HFFc6 (cell line): ENCODE measurements at regions not wholly inside any gene's neighbourhood (a gene's known extent, or its start where the extent isn't known, plus 50 kb on each side); places are given as distances from the start of the nearest gene placed in this dataset.

ENCODE experiments used
- DNase-seq: peaks from one replicate; pipeline ENCODE4 v3.0.0-alpha.2; 2018
- H3K27ac Mint-ChIP-seq: 2 replicates; pipeline ENCODE4 v1.8.0; 2020; ENCODE audit warnings: mild to moderate bottlenecking, mixed read lengths
- H3K27me3 Mint-ChIP-seq: 2 replicates; pipeline ENCODE4 v1.8.0; 2021; ENCODE audit warnings: mild to moderate bottlenecking, moderate library complexity, mixed read lengths; ENCODE audit not compliant: insufficient read depth
- H3K36me3 Mint-ChIP-seq: 2 replicates; pipeline ENCODE4 v1.8.0; 2021; ENCODE audit warnings: low read depth, mixed read lengths
- H3K4me1 Mint-ChIP-seq: 2 replicates; pipeline ENCODE4 v1.8.0; 2020; ENCODE audit warnings: low read depth, mixed read lengths
- H3K4me3 Mint-ChIP-seq: 2 replicates; pipeline ENCODE4 v1.8.0; 2020; ENCODE audit warnings: mild to moderate bottlenecking, moderate library complexity, mixed read lengths
- H3K9me3 Mint-ChIP-seq: 2 replicates; pipeline ENCODE4 v1.8.0; 2020; ENCODE audit warnings: mild to moderate bottlenecking, mixed read lengths
- TF ChIP-seq, protein P1 (sequence below): fragments of 200-600 bp; sonication (generic); IDR thresholded peaks from 2 replicates; pipeline ENCODE4 v1.5.0; 2021; ENCODE audit warnings: antibody characterized with exemption, mild to moderate bottlenecking

DNA sequence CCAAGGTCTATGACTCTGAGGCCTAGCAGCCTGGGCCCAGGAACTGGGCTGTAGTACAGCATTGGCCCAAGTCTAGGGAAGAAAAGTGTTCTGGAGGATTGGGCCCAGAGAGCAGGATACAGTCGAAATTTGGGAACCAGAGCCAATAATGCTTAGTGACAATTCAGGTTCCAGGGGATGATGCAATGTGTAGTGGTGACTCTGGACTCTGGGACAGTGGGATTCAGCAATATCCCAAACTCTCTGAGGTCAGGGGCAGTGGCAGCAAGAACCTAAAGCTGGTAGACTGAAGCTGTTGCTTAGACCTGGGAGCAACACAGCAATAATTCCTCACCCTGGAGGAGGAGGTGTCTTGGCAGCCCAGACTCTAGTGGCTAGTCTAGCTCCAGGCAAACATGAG, 545.5 kb upstream of the ARGLU1 start:
- no peak for DNase-seq
- TF ChIP-seq, protein P1, sequence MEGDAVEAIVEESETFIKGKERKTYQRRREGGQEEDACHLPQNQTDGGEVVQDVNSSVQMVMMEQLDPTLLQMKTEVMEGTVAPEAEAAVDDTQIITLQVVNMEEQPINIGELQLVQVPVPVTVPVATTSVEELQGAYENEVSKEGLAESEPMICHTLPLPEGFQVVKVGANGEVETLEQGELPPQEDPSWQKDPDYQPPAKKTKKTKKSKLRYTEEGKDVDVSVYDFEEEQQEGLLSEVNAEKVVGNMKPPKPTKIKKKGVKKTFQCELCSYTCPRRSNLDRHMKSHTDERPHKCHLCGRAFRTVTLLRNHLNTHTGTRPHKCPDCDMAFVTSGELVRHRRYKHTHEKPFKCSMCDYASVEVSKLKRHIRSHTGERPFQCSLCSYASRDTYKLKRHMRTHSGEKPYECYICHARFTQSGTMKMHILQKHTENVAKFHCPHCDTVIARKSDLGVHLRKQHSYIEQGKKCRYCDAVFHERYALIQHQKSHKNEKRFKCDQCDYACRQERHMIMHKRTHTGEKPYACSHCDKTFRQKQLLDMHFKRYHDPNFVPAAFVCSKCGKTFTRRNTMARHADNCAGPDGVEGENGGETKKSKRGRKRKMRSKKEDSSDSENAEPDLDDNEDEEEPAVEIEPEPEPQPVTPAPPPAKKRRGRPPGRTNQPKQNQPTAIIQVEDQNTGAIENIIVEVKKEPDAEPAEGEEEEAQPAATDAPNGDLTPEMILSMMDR: no peak
- H3K4me1 Mint-ChIP-seq: peaks cover 15% of the 10 kb centered on the region; the same call in 1 of the 2 replicates
- peaks cover 25% of the 10 kb centered on the region for H3K9me3 Mint-ChIP-seq
- H3K27ac Mint-ChIP-seq: no peak overlapping the region
- H3K4me3 Mint-ChIP-seq: no peak overlapping the region
- H3K36me3 Mint-ChIP-seq: peaks cover 9% of the 10 kb centered on the region
- no peaks in the 10 kb centered on the region; the same call in 1 of the 2 replicates for H3K27me3 Mint-ChIP-seq

DNA sequence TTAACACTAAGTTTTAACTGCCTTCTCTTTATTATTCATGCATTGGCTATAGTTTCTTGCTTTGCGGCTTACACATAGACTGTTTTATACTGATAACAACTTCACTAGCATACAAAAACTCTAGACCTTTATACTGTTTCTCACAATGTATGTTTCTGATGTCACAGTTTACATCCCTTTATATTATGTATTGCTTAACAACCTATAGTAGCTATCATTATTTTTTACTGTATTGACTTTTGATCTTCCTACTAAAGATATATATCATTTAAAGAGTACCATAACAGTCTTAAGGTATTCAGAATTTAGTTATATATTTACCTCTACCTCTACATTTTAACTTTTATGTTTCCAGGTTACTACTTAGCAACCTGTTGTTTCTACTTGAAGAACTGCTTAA, 543.3 kb upstream of the ARGLU1 start:
- Mint-ChIP-seq H3K36me3 (peaks cover 9% of the 10 kb centered on the region), H3K9me3 (peaks cover 27% of the 10 kb centered on the region), H3K4me3 (no peak overlapping the region), H3K27me3 (no peaks in the 10 kb centered on the region; the same call in 1 of the 2 replicates), H3K27ac (no peak overlapping the region), H3K4me1 (no peaks in the 10 kb centered on the region)
- TF ChIP-seq, protein P1: no peak
- DNase-seq: no peak

DNA sequence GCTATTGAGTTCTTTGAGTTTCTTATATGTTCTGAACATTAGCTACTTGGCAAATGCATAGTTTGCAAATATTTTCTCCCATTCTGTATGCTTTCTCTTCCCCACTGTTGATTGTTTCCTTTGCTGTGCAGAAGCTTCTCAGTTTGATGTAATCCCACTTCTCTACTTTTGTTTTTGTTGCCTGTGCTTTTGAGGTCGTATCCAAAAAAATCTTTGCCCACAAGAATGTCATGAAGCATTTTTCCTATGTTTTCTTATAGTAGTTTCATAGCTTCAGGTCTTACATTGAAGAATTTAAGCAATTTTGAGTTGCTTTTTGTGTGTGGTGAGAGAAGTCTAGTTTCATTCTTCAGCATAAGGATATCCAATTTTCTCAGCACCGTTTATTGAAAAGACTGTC, 536.7 kb upstream of the ARGLU1 start:
- Mint-ChIP-seq H3K36me3 (peaks cover 9% of the 10 kb centered on the region), H3K27ac (peak overlapping the region; percentile 8; the same call in 1 of the 2 replicates), H3K27me3 (no peaks in the 10 kb centered on the region), H3K4me1 (peaks cover 37% of the 10 kb centered on the region; the same call in 1 of the 2 replicates), H3K4me3 (peak overlapping the region; percentile 22; the same call in 1 of the 2 replicates), H3K9me3 (peaks cover 22% of the 10 kb centered on the region)
- TF ChIP-seq, protein P1: no peak
- no peak for DNase-seq

DNA sequence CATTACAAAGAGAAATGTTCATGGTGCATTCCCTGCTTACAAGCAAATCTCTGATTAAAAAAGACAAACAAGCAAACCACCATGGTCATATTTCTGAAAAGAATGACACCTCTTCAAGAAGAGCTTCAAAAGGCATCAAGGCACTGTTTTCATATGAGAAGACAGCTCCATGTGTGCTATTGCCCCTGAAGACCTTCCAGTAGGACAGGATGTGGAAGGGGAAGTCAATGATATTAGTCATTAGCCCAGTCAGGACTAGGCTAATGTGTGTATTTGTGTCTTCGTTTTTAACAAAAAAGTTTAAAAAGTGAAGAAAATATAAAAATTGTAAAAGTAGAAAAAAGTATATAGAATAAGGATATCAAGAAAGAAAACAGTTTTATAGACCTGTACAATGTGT, 534.7 kb upstream of the ARGLU1 start:
- Mint-ChIP-seq H3K9me3 (peaks cover 8% of the 10 kb centered on the region; the same call in 1 of the 2 replicates), H3K27me3 (no peaks in the 10 kb centered on the region), H3K36me3 (no peaks in the 10 kb centered on the region; the same call in 1 of the 2 replicates), H3K4me1 (peaks cover 56% of the 10 kb centered on the region; the same call in 1 of the 2 replicates), H3K27ac (no peak overlapping the region), H3K4me3 (no peak overlapping the region)
- TF ChIP-seq, protein P1: no peak
- DNase-seq: no peak

DNA sequence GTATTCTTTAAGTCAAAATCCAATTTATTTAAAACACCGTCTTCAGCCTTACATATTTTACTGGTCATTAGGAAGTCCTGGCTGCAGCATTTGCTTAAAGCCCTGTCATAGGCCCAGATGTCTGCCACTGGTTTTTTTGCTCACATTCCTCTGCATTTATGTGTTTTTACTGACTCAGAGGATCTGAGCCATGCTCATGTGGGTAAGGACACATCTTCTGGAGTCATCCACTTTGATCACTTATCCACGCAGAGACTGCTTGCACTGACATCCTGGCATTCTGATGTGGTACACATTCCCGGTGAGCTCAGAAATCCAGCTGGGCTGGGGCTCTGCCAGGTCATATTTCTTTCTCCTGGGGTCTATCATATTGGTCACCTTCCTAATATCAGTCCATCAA, 531.7 kb upstream of the ARGLU1 start:
- H3K27me3 Mint-ChIP-seq: no peaks in the 10 kb centered on the region
- peak overlapping the region; percentile 51; the same call in 1 of the 2 replicates for H3K4me3 Mint-ChIP-seq
- peaks cover 53% of the 10 kb centered on the region; the same call in 1 of the 2 replicates for H3K4me1 Mint-ChIP-seq
- peak; percentile 41 for DNase-seq
- TF ChIP-seq, protein P1: no peak
- H3K36me3 Mint-ChIP-seq: no peaks in the 10 kb centered on the region
- peak overlapping the region; percentile 71; the same call in 1 of the 2 replicates for H3K27ac Mint-ChIP-seq
- H3K9me3 Mint-ChIP-seq: no peaks in the 10 kb centered on the region; the same call in 1 of the 2 replicates
